ENCODE measurements at regions not wholly inside any gene's neighbourhood (a gene's known extent, or its start where the extent isn't known, plus 50 kb on each side); places are given as distances from the start of the nearest gene placed in this dataset.

- no peak overlapping the region for H3K4me3 ChIP-seq
- no peak for DNase-seq (ENCODE audit: low spot score)
- TF ChIP-seq CTCF (IDR thresholded peaks at IDR 0.05) = no peak
- H3K27ac ChIP-seq = no peak overlapping the region
Measured at GRCh38 chr1:101080859-101081258, 55.3 kb upstream of the DPH5 start.

- DNase-seq (ENCODE audit: low spot score) = no peak
- no peak overlapping the region for H3K4me3 ChIP-seq
- TF ChIP-seq CTCF (IDR thresholded peaks at IDR 0.05) = no peak
- H3K27ac ChIP-seq = no peak overlapping the region
Measured at GRCh38 chr1:101079341-101079740, 53.8 kb upstream of the DPH5 start.

GRCh38 chr1:101077849-101078248 is 52.3 kb upstream of the DPH5 start:
- DNase-seq (ENCODE audit: low spot score) = no peak
- no peak for TF ChIP-seq CTCF (IDR thresholded peaks at IDR 0.05)
- Histone ChIP-seq H3K27ac (no peak overlapping the region), H3K4me3 (no peak overlapping the region)

- no peak for TF ChIP-seq CTCF (IDR thresholded peaks at IDR 0.05)
- H3K4me3 ChIP-seq = no peak overlapping the region
- DNase-seq (ENCODE audit: low spot score) = no peak
- no peak overlapping the region for H3K27ac ChIP-seq
Measured at GRCh38 chr1:101075926-101076325, 50.3 kb upstream of the DPH5 start.
